HG03520 (cell line): ENCODE measurements at regions not wholly inside any gene's neighbourhood (a gene's known extent, or its start where the extent isn't known, plus 50 kb on each side); places are given as distances from the start of the nearest gene placed in this dataset.
"Not testable (repeated sequence)": the region's sequence is repeated elsewhere in the genome, so short reads cannot be mapped to it uniquely, and the experiment has no call there.

Experiments used
- ATAC-seq: cut with Tn5 transposase; IDR thresholded peaks from one replicate; pipeline ENCODE4 v1.9.1; 2021; ENCODE audit warnings: mild to moderate bottlenecking, moderate library complexity; ENCODE audit not compliant: unreplicated experiment

- ATAC-seq = no peak
Measured at GRCh38 chr2:71961289-71962027, 186.2 kb downstream of the CYP26B1 start.

DNA sequence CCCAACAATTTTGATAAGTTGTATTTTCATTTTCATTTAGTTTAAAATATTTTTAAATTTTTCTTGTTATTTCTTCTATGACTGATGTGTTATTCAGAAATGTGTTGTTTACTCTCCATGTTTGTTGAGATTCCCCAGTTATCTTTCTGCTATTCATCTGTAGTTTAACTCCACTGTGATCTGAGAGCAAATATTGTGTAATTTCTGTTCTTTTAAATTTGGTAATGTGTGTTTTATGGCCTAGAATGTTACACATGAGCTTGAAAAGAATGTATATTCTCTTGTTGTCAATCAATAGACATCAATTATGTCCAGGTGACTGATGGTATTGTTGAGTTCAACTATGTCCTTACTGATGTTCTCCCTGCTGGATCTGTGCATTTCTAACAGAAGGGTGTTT, 188.2 kb downstream of the CYP26B1 start:
- no peak for ATAC-seq

DNA sequence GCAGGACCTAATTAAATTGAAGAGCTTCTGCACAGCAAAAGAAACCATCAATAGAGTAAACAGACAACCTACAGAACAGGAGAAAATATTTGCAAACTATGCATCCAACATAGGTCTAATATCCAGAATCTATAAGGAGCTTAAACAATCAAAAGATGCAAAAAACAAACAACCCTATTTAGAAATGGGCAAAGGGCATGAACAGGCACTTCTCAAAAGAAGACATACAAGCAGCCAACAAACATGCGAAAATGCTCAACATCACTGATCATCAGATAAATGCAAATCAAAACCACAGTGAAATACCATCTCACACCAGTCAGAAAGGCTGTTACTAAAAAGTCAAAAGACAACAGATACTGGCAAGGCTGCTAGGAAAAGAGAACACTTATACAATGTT, 189.2 kb downstream of the CYP26B1 start:
- ATAC-seq = not testable (repeated sequence)

DNA sequence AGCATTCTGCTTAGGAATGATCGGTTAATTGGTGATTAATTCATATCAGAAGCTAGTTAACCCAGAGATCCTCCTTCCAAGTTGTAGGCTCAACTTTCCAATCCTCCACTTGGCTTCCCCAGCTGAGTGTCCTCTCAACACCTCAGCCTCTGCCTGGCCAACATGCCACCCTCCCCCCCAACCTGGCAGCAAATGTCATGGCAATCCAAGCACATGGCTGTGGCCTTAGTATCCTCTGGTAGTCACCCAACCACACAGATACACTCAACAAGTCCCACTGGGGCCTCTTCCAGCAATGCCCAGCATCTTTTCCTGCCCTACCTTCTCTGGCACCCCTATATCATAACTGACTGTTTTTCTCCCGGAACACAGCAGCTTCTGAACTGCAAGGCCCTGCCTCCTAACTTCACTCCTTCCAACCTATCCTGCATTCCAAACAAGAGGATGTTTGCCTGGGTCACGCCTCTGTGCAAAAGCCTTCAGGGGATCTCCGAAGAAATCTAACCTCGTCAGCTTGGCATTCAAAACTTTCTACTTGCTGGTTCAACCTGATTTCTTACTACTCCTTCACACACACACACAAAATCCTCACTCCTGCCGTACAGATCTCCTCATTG, 195.0 kb downstream of the CYP26B1 start:
- ATAC-seq = no peak

GRCh38 chr2:71951718-71952404, 195.8 kb downstream of the CYP26B1 start:
- no peak for ATAC-seq

- ATAC-seq = no peak
Measured at GRCh38 chr2:71951083-71951468, 196.6 kb downstream of the CYP26B1 start.

GRCh38 chr2:71950256-71951082, 197.2 kb downstream of the CYP26B1 start:
- no peak for ATAC-seq

DNA sequence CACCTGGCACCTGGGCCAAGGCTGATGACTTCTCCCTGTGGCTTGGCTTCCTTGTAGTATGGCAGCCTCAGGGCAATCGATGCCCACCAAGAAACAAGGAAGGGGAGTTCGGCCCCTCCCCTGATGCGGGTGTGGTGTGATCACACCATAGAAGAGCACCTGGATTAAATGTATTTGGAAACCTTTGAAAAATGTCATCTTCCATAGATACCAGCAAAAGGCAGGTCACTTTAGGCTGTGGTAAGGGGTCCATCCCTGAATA, 198.2 kb downstream of the CYP26B1 start:
- no peak for ATAC-seq

DNA sequence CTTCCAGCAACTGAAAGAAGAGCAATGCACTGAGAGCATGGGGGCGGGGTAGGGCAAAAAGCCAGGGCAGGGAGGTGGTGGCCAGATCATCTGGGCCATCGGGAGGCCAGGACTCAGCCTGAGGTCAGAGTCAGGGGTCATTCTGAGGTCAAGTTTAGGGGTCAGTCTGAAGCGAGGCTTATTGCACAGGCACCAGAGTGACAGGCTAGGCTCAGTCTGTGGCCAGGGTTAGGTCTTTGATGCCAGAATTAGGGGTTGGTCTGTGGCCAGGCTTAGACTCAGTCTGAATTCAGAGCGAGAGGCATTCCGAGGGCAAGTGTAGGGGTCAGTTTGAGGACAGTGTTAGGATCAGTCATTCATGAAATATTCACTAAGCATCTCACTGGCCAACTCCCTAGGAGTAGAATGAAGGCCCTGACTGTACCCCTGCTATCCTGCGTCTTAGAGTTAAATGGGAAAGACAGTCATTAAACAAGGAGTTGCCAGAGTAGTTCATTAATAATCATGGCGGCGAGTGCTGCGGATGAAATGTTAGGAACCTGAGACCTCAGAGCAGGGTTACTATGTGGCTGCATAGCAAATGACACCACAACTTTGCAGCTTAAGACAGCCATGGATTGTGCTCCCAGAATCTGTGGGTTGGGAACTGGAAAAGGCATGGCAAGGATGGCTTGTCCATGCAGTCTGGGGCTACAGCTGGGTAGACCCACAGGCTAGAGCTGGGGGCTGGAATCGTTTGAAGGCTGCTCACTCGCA, 198.7 kb downstream of the CYP26B1 start:
- no peak for ATAC-seq

- ATAC-seq = no peak
Measured at GRCh38 chr2:71947809-71948208, 199.9 kb downstream of the CYP26B1 start.

- no peak for ATAC-seq
Measured at GRCh38 chr2:71945603-71945959, 202.1 kb downstream of the CYP26B1 start.

DNA sequence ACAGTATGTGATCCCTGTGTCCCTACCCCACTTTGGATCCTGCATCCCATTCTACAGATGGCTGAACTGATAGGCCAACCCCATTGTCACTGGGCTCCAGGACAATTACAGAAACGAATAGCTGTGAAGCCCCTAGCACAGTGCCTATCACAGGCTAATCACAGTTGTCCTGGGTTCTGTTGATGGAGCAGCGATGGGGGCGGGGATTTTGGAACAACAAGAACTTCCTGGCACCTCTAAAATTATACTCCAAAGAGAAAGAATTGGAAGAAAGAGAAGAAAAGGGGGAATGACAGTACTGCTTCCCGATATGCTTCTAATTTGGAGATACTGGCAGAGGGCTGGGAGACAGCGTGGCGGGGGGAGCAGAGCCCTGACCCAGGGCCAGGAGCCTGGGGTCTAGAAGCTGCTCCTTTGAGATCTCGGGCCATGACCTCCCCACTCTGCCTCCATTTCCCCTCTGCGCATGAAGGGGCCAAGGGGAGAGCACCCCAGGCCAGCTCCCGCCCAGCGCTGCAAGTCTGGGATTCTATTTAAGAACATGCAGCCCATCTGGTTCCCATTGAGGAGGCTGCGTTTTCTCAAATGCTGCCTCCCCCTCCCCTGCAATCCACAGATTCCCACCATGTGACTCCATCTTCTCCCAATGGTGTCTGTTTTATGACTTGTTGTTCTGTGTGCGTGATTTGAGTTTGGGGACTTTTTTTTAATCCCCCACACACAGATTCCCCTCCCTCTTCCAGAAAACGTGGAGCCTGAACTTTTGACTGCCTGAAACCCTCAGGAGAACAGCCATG, 202.7 kb downstream of the CYP26B1 start:
- no peak for ATAC-seq

- ATAC-seq = no peak
Measured at GRCh38 chr2:71944183-71944550, 203.5 kb downstream of the CYP26B1 start.

GRCh38 chr2:71943238-71944182, 204.2 kb downstream of the CYP26B1 start:
- ATAC-seq = no peak

- ATAC-seq = no peak
Measured at GRCh38 chr2:71941726-71942525, 205.7 kb downstream of the CYP26B1 start.

DNA sequence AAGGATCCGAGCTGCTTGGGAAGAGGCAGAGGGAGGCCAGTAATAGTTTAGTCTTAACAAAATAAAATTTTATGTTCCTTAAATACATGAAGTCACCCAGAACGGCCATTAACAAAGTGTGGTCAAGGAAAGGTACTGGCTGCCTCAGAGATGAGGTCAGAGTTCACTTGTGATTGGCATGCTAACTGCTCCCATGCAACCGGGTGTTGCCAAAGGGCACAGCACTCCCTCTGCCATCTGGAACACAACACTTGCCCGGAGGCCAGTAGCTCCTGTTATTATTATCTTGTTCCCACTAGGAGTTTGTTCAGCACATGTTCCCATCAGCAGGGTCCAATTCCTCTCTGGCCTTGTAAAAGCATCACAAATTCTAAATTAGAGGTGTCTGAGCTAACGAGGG, 207.0 kb downstream of the CYP26B1 start:
- ATAC-seq = no peak

DNA sequence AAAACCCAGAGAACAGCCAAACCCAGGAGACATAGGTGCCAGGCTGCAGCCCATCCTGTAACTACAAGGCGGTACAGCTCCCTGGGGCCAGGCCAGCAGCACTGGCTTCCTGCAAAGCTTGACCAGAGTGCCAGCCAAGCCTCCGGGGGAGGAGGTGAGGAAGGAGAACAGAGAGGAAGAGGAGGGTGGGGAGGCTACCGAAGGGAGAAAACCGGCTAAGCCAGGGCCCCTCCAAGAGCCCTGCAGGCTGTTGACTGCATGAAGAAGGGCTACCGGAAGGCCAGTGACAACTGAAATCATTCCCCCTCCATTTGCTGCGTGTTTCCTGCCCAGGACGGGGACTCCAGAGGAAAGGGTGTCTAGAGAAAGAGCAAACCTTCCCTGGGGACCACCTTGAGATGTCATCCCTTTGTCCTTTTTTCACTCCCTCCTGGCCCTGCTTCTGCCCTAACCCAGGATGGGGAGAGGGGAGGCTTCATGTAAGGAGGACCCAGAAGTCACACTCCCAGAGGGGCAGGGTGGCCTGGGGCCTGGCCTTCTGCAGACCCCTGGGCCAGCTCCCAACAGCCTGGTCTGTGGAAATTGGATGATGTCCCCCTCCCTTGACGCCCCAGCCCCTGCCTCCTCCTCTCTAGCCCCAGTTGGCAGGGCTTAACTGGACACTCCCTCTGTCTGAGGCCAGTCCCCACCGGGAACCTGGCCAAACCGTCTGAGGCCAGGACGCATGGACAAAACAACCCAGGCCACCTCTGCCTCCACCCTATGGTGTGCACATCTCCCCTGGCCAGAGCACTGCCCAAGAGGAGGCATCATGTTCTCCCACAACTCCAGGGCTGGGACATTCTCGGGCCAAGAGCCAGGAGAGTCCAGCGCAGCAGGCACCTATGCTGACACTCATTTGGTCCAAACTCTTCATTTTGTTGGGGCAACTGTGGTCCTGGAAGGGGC, 207.8 kb downstream of the CYP26B1 start:
- ATAC-seq = no peak
